Neural progenitor cell (in vitro differentiated cells): ENCODE measurements at regions not wholly inside any gene's neighbourhood (a gene's known extent, or its start where the extent isn't known, plus 50 kb on each side); places are given as distances from the start of the nearest gene placed in this dataset.

Source experiments
- CTCF ChIP-seq: fragments of 200-600 bp; sonication (generic); IDR thresholded peaks from 2 replicates; pipeline ENCODE4 v1.5.1; 2017; ENCODE audit warnings: antibody characterized with exemption, mild to moderate bottlenecking
- EZH2 ChIP-seq: fragments of 200-600 bp; sonication (generic); IDR thresholded peaks from 2 replicates; pipeline ENCODE4 v1.6.1; 2017; ENCODE audit warnings: antibody characterized with exemption, mild to moderate bottlenecking, moderate library complexity
- EZH2phosphoT487 ChIP-seq: fragments of 200-600 bp; sonication (generic); IDR thresholded peaks from 2 replicates; pipeline ENCODE4 v1.6.1; 2017; ENCODE audit warnings: antibody characterized with exemption

- no peak for TF ChIP-seq EZH2
- TF ChIP-seq CTCF = no peak
- no peak for TF ChIP-seq EZH2phosphoT487
Observed at GRCh38 chr21:35699361-35699760, 361.0 kb downstream of the SETD4 start.
